WTC11 (cell line): ENCODE measurements at regions not wholly inside any gene's neighbourhood (a gene's known extent, or its start where the extent isn't known, plus 50 kb on each side); places are given as distances from the start of the nearest gene placed in this dataset.

Experiments used
- ATF2 ChIP-seq: sonication (generic); formaldehyde crosslinking; IDR thresholded peaks from 2 replicates; pipeline ENCODE4 v1.8.1; 2022; ENCODE audit warnings: low read depth, missing genetic modification reagents, borderline replicate concordance
- ELF4 ChIP-seq: sonication (generic); formaldehyde crosslinking; IDR thresholded peaks from 2 replicates; pipeline ENCODE4 v1.8.1; 2022; ENCODE audit warnings: low read depth, mild to moderate bottlenecking, moderate library complexity, missing genetic modification reagents
- ERG ChIP-seq: fragments of 250-450 bp; sonication (Bioruptor Pico); IDR thresholded peaks from 2 replicates; pipeline ENCODE4 v1.8.0; 2021; ENCODE audit warnings: mild to moderate bottlenecking
- JAZF1 ChIP-seq: fragments of 250-450 bp; sonication (Bioruptor Pico); IDR thresholded peaks from 2 replicates; pipeline ENCODE4 v1.9.0; 2021; ENCODE audit warnings: moderate library complexity, mild to moderate bottlenecking, inconsistent platforms
- KAT7 ChIP-seq: sonication (generic); formaldehyde crosslinking; IDR thresholded peaks from 2 replicates; pipeline ENCODE4 v1.8.1; 2023; ENCODE audit warnings: missing genetic modification reagents, mild to moderate bottlenecking, borderline replicate concordance
- SP1 ChIP-seq: sonication (generic); formaldehyde crosslinking; conservative IDR thresholded peaks from 2 replicates; pipeline ENCODE4 v1.8.1; 2022; ENCODE audit warnings: missing genetic modification reagents
- TF ChIP-seq, protein P1 (sequence below): fragments of 200-600 bp; IDR thresholded peaks from 2 replicates; pipeline ENCODE4 v1.8.0; 2022; ENCODE audit warnings: antibody characterized with exemption
- TF ChIP-seq, protein P2 (sequence below): sonication (generic); formaldehyde crosslinking; IDR thresholded peaks from 2 replicates; pipeline ENCODE4 v1.8.0; 2022; ENCODE audit warnings: mild to moderate bottlenecking, missing genetic modification reagents
- TF ChIP-seq, protein P3 (sequence below): sonication (generic); formaldehyde crosslinking; IDR thresholded peaks from 2 replicates; pipeline ENCODE4 v1.8.0; 2022; ENCODE audit warnings: missing genetic modification reagents

GRCh38 chr3:13235897-13236296 is 162.7 kb upstream of the IQSEC1 start:
- TF ChIP-seq ERG (CRISPR knock-in tag) (no peak), JAZF1 (CRISPR knock-in tag) (no peak), SP1 (CRISPR knock-in tag) (no peak), KAT7 (no peak), ATF2 (CRISPR knock-in tag) (no peak), ELF4 (CRISPR knock-in tag) (no peak)
- TF ChIP-seq, protein P1, sequence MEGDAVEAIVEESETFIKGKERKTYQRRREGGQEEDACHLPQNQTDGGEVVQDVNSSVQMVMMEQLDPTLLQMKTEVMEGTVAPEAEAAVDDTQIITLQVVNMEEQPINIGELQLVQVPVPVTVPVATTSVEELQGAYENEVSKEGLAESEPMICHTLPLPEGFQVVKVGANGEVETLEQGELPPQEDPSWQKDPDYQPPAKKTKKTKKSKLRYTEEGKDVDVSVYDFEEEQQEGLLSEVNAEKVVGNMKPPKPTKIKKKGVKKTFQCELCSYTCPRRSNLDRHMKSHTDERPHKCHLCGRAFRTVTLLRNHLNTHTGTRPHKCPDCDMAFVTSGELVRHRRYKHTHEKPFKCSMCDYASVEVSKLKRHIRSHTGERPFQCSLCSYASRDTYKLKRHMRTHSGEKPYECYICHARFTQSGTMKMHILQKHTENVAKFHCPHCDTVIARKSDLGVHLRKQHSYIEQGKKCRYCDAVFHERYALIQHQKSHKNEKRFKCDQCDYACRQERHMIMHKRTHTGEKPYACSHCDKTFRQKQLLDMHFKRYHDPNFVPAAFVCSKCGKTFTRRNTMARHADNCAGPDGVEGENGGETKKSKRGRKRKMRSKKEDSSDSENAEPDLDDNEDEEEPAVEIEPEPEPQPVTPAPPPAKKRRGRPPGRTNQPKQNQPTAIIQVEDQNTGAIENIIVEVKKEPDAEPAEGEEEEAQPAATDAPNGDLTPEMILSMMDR: no peak
- TF ChIP-seq, protein P2, sequence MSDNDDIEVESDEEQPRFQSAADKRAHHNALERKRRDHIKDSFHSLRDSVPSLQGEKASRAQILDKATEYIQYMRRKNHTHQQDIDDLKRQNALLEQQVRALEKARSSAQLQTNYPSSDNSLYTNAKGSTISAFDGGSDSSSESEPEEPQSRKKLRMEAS (CRISPR knock-in tag): no peak
- TF ChIP-seq, protein P3, sequence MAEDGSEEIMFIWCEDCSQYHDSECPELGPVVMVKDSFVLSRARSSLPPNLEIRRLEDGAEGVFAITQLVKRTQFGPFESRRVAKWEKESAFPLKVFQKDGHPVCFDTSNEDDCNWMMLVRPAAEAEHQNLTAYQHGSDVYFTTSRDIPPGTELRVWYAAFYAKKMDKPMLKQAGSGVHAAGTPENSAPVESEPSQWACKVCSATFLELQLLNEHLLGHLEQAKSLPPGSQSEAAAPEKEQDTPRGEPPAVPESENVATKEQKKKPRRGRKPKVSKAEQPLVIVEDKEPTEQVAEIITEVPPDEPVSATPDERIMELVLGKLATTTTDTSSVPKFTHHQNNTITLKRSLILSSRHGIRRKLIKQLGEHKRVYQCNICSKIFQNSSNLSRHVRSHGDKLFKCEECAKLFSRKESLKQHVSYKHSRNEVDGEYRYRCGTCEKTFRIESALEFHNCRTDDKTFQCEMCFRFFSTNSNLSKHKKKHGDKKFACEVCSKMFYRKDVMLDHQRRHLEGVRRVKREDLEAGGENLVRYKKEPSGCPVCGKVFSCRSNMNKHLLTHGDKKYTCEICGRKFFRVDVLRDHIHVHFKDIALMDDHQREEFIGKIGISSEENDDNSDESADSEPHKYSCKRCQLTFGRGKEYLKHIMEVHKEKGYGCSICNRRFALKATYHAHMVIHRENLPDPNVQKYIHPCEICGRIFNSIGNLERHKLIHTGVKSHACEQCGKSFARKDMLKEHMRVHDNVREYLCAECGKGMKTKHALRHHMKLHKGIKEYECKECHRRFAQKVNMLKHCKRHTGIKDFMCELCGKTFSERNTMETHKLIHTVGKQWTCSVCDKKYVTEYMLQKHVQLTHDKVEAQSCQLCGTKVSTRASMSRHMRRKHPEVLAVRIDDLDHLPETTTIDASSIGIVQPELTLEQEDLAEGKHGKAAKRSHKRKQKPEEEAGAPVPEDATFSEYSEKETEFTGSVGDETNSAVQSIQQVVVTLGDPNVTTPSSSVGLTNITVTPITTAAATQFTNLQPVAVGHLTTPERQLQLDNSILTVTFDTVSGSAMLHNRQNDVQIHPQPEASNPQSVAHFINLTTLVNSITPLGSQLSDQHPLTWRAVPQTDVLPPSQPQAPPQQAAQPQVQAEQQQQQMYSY (CRISPR knock-in tag): no peak
